ENCODE measurements at regions not wholly inside any gene's neighbourhood (a gene's known extent, or its start where the extent isn't known, plus 50 kb on each side); places are given as distances from the start of the nearest gene placed in this dataset.

- Histone ChIP-seq H3K27me3 (no peaks in the 10 kb centered on the region), H3K4me1 (no peaks in the 10 kb centered on the region), H3K9me3 (no peaks in the 10 kb centered on the region), H3K27ac (no peak overlapping the region), H3K4me3 (no peak overlapping the region), H3K36me3 (no peaks in the 10 kb centered on the region)
- DNase-seq (ENCODE audit: low spot score in 2 of 2), result no peak
- intact Hi-C loops (cut with DNase I; ENCODE audit: low total_unique reads), result no loop called here
- TF ChIP-seq CTCF (IDR thresholded peaks at IDR 0.05) (no peak), POLR2A (IDR thresholded peaks at IDR 0.05) (no peak), POLR2AphosphoS5 (IDR thresholded peaks at IDR 0.05) (no peak)
These were observed 117.0 kb upstream of the PTPRZ1 start for GRCh38 chr7:121755818-121756552.

GRCh38 chr7:121755286-121755685 is 117.7 kb upstream of the PTPRZ1 start:
- Histone ChIP-seq H3K27me3 (no peaks in the 10 kb centered on the region), H3K27ac (no peak overlapping the region), H3K36me3 (no peaks in the 10 kb centered on the region), H3K4me3 (no peak overlapping the region), H3K9me3 (no peaks in the 10 kb centered on the region), H3K4me1 (no peaks in the 10 kb centered on the region)
- intact Hi-C loops (cut with DNase I; ENCODE audit: low total_unique reads), result no loop called here
- no peak for TF ChIP-seq CTCF (IDR thresholded peaks at IDR 0.05)
- TF ChIP-seq POLR2A (IDR thresholded peaks at IDR 0.05), result no peak
- no peak for TF ChIP-seq POLR2AphosphoS5 (IDR thresholded peaks at IDR 0.05)
- DNase-seq (ENCODE audit: low spot score in 2 of 2), result no peak

- Histone ChIP-seq H3K4me1 (no peaks in the 10 kb centered on the region), H3K4me3 (no peak overlapping the region), H3K27ac (peak overlapping the region in 1 of 2 donors; percentile 44), H3K9me3 (no peaks in the 10 kb centered on the region), H3K36me3 (no peaks in the 10 kb centered on the region), H3K27me3 (no peaks in the 10 kb centered on the region)
- intact Hi-C loops (cut with DNase I; ENCODE audit: low total_unique reads), result no loop called here
- no peak for DNase-seq (ENCODE audit: low spot score in 2 of 2)
- no peak for TF ChIP-seq POLR2AphosphoS5 (IDR thresholded peaks at IDR 0.05)
- no peak for TF ChIP-seq POLR2A (IDR thresholded peaks at IDR 0.05)
- no peak for TF ChIP-seq CTCF (IDR thresholded peaks at IDR 0.05)
These were observed 119.0 kb upstream of the PTPRZ1 start for GRCh38 chr7:121753944-121754343.

GRCh38 chr7:121752706-121753105 is 120.3 kb upstream of the PTPRZ1 start:
- H3K27ac ChIP-seq, result no peak overlapping the region
- H3K4me1 ChIP-seq, result no peaks in the 10 kb centered on the region
- H3K27me3 ChIP-seq, result no peaks in the 10 kb centered on the region
- no peak for TF ChIP-seq POLR2AphosphoS5 (IDR thresholded peaks at IDR 0.05)
- TF ChIP-seq POLR2A (IDR thresholded peaks at IDR 0.05), result no peak
- no peak for TF ChIP-seq CTCF (IDR thresholded peaks at IDR 0.05)
- DNase-seq (ENCODE audit: low spot score in 2 of 2), result no peak
- no peaks in the 10 kb centered on the region for H3K36me3 ChIP-seq
- intact Hi-C loops (cut with DNase I; ENCODE audit: low total_unique reads), result no loop called here
- no peak overlapping the region for H3K4me3 ChIP-seq
- H3K9me3 ChIP-seq, result no peaks in the 10 kb centered on the region

GRCh38 chr7:121748546-121748945 is 124.4 kb upstream of the PTPRZ1 start:
- intact Hi-C loops (cut with DNase I; ENCODE audit: low total_unique reads), result no loop called here

More at GRCh38 chr7:121748546-121748945, 124.4 kb upstream of the PTPRZ1 start:
- DNase-seq (ENCODE audit: low spot score in 2 of 2), result no peak
- H3K36me3 ChIP-seq, result no peaks in the 10 kb centered on the region
- no peaks in the 10 kb centered on the region for H3K4me1 ChIP-seq
- no peaks in the 10 kb centered on the region for H3K27me3 ChIP-seq
- TF ChIP-seq POLR2A (IDR thresholded peaks at IDR 0.05) (no peak), CTCF (IDR thresholded peaks at IDR 0.05) (no peak), POLR2AphosphoS5 (IDR thresholded peaks at IDR 0.05) (no peak)
- no peaks in the 10 kb centered on the region for H3K9me3 ChIP-seq
- no peak overlapping the region for H3K4me3 ChIP-seq
- H3K27ac ChIP-seq, result no peak overlapping the region

All from breast epithelium (tissue), 4 donors.